ENCODE measurements at regions not wholly inside any gene's neighbourhood (a gene's known extent, or its start where the extent isn't known, plus 50 kb on each side); places are given as distances from the start of the nearest gene placed in this dataset.

- TF ChIP-seq CTCF (IDR thresholded peaks at IDR 0.05) = no peak
- TF ChIP-seq EP300 (IDR thresholded peaks at IDR 0.05) = no peak
- TF ChIP-seq POLR2AphosphoS5 (IDR thresholded peaks at IDR 0.05) = no peak
- no peak for TF ChIP-seq POLR2A (IDR thresholded peaks at IDR 0.05)
These were observed 578.7 kb downstream of the MAFB start for GRCh38 chr20:40110311-40110831.

Measured in sigmoid colon (tissue), 4 donors.